AML-193 (cell line): ENCODE measurements at regions not wholly inside any gene's neighbourhood (a gene's known extent, or its start where the extent isn't known, plus 50 kb on each side); places are given as distances from the start of the nearest gene placed in this dataset.

ENCODE experiments used
- DNase-seq, 2 experiments: peaks; one replicate each; lab custom pipeline; 2025; lab: John Stamatoyannopoulos, UW

DNA sequence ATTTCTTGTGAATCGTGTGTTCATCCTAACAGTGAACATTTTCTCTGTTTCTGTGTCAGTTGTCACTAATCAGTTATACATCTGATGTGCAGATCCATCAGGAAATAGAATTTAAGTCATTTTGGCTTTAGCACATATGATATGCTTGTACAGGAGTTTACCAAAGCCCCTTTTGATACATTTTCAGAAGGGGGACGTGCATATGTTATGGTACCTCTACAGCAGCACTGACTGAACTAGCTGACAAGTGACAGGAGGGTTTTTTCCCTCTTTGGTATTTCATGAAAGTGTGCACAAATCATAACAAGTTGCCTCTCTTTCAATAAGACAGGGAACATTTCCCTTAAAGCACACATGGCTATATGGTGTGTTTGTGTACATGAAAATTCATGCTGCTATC is 536.5 kb downstream of the PLCL1 start:
- DNase-seq: no peak

DNA sequence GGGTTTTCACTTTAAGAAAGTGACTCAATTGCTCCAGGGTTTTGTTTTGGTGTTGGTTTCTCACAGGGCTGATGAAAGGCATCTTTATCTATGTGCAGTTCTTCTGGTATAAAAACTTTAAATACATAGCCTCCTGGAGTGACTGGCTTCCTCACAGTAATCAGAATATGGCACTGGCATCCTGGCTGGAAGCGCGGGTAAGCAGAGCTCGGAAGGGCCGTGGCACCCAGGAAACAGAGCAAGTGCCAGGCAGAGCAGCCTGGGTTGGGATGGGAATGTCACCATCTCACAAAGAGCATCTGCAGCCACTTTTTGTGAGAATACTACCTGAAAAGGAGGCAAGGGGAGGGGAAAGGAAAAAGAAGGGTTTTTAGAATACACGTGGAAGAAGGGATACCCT is 534.7 kb downstream of the PLCL1 start:
- DNase-seq: no peak

DNA sequence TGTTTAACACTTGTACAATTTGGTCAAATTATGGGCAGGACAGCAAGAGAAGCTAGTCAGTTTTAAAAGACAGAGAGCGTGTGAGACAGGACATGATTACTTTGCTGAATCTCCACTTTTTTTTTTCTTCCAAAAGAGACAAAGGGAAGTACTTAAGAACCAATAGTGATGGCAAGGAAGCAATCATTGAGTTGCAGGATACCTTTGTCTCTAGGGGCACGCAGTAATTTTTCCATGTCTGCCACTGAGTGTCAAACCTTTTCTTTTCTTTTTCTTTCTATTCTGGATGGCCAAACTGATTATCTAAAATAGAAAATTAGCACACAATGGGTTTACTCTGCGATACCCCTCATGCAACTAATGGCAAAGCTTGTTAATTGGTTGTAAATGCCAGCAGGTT is 533.0 kb downstream of the PLCL1 start:
- no peak for DNase-seq

- no peak for DNase-seq
Observed at GRCh38 chr2:198328454-198328853, 524.1 kb downstream of the PLCL1 start.

DNA sequence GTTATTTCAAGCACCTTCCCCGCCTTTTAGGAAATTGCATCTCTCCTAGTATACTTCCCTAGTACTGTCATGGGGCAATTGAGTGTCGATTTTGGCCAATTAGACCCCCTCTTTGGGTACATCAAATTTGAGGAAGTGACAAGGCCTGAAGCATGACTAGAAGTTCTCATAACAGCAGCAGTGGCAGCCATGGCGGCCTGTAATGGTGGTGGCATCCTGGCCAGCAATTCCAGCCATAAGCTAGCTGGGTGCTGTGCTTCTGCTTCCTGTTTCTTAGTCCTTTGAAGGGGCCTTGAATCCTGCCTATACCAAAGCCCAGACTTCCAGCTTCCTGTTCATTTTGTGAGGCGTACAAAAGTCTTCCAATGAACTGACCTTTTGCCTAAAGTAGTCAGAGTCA is 523.1 kb downstream of the PLCL1 start:
- DNase-seq: no peak

DNA sequence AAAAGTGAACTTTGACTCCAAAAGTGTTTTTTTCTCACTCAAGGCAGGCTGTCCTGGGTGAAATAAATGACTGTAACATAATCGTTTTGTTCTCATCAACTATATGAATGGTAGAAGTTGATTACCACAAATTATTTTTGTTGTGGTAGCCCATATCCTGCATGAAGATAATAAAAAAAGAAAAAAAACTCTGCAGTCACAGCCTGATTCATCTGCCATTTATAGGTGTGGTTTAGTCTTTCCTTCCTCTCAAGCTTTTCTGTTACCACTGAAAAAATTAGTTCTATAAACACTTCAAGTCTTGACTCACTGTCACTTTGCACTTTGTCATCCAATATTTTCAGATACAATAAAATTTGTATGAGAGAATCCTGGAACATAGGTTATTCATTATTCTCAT is 522.0 kb downstream of the PLCL1 start:
- DNase-seq: no peak

- DNase-seq: no peak
Observed at GRCh38 chr2:198325359-198325758, 521.0 kb downstream of the PLCL1 start.

GRCh38 chr2:198324071-198324470 is 519.7 kb downstream of the PLCL1 start:
- DNase-seq: no peak

- DNase-seq: no peak
Observed at GRCh38 chr2:198322275-198322674, 517.9 kb downstream of the PLCL1 start.

DNA sequence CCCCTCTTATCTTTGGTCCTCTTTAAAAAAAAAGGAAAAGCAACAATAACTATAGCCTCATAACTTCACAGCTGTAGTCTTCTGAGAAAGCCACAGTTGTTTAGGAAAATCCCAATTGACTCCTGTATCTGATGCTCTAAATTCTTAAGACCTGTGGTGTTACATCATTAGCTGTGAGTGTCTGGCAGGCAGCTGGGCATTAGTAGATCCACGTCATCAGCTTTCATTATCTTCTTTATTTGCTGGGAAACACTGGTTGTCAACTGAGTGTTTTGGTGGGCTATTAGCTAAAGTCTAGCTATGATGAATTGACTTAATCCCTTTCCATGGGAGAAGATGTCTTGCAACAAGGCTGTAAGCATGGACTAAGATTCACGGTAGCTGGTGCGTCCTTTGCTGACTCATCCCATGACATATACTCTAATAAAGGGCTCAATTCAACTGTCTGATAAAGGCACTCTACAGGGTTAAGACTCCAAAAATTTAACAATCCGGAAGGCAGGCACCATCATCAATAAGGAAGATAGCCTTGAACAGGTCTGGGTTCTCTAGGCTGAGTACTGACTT is 517.2 kb downstream of the PLCL1 start:
- DNase-seq: no peak

DNA sequence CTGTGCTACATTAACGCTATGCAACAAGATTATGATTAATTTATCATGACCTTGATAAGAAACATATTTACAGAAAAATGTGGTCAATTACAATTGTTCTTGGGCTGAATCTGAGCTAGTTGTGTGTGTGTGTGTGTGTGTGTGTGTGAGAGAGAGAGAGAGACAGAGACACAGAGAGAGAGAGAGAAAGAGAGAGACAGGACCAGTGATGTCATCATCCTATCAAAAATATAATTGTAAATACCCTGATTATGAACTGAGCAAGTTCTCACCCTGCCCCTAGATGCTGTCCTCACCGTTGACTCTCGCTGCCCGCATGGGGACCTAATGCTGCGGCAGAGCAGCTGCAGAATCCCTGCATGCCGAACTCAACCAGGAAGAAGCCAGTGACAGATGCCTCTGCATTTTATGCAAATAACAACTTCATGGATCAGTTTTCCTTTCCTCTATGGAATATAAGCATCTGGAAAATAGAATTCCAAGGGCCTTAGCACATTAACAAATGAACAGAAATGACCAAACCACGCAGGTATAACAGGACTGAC is 512.5 kb downstream of the PLCL1 start:
- DNase-seq: no peak

- no peak for DNase-seq
Observed at GRCh38 chr2:198315791-198316630, 511.6 kb downstream of the PLCL1 start.

- peak; percentile 68 to 70 for DNase-seq
Observed at GRCh38 chr2:198314559-198315153, 510.3 kb downstream of the PLCL1 start.

DNA sequence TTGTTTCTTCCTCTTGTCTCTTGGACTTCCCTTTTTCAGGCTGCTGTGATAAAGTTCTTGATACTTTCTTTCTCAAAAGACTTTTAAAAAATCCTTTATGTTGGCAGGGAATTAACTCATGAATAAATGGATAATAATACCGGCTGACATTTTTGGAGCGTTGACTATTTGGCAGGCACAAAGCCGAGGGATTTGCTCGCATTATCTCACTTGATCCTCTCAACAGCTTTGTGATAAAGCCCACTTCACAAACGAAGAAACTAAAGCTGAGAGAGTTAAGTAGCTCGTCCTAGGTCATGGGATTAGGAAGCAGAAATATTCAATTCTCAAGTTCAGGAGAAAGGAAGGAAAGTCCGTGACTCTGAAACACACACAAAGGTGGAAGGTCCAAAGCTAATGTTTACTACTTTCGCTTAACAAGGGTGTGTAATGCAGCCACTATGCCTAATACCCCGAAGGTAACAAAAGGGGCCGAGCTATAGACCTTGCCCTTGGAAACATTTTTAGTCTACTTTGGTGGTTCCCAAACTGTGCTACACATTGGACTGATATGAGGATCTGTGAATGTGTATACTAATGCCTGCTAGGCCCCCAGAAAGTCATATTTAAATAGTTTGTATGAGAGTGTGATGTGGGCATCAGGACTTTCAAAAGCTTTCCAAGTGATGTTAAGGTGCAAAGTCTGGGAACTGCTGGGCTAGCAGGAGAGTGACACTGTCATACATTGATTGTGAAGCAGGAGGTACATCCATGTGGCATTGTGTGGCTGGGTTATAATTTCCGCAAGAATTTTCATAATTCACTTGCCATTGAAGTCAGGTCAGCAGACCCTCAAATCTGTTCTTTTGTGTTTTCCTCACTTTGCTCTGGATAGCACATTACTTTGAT is 508.4 kb downstream of the PLCL1 start:
- no peak for DNase-seq

- DNase-seq: no peak
Observed at GRCh38 chr2:198311020-198311419, 506.6 kb downstream of the PLCL1 start.

GRCh38 chr2:198309673-198310280 is 505.4 kb downstream of the PLCL1 start:
- peak; percentile 45 to 68 for DNase-seq

GRCh38 chr2:198309081-198309480 is 504.7 kb downstream of the PLCL1 start:
- no peak for DNase-seq

GRCh38 chr2:198308368-198308767 is 504.0 kb downstream of the PLCL1 start:
- no peak for DNase-seq

- no peak for DNase-seq
Observed at GRCh38 chr2:198307093-198307492, 502.7 kb downstream of the PLCL1 start.

DNA sequence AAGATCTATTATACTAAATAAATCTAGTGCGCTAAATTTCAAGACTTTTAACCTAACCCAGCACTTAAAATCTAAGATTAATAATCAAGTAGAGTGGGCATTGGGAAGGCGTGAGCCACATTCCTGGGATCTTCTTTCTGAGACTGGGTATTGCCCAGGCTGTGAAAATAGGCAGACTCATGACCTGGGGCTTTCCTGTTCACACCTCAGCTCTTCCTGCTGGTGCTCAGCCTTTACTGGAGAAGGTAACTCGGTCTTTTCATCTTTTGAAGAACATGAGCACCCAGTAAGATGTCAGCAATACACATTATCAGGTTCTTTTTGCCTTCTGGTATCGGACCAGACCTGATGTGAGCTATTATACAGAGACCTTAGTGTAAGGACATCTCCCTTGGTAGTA is 500.5 kb downstream of the PLCL1 start:
- DNase-seq: no peak

GRCh38 chr2:198297350-198297749 is 493.0 kb downstream of the PLCL1 start:
- DNase-seq: peak in 1 of 2 experiments; percentile 28
